Colonic mucosa (tissue), 4 donors: ENCODE measurements at regions not wholly inside any gene's neighbourhood (a gene's known extent, or its start where the extent isn't known, plus 50 kb on each side); places are given as distances from the start of the nearest gene placed in this dataset.
"Not testable (repeated sequence)": the region's sequence is repeated elsewhere in the genome, so short reads cannot be mapped to it uniquely, and the experiment has no call there.

Experiments used
- DNase-seq: peaks from one replicate; pipeline ENCODE4 v3.0.0-alpha.2; 2020
- H3K27ac ChIP-seq: fragments of 200-600 bp; one replicate; pipeline ENCODE4 v1.8.0; 2021
- H3K27me3 ChIP-seq: fragments of 200-600 bp; one replicate; pipeline ENCODE4 v1.8.0; 2021
- H3K36me3 ChIP-seq: fragments of 200-600 bp; one replicate; pipeline ENCODE4 v1.8.0; 2021
- H3K4me1 ChIP-seq: fragments of 200-600 bp; one replicate; pipeline ENCODE4 v1.8.0; 2021; ENCODE audit warnings: mild to moderate bottlenecking
- H3K4me3 ChIP-seq: fragments of 200-600 bp; one replicate; pipeline ENCODE4 v1.8.0; 2021
- H3K9ac ChIP-seq, 2 donors: one replicate each; pipeline ENCODE4 v1.7.0; 2013; ENCODE audit warnings: control low read depth in 2 of 2, low read depth in 2 of 2, low read length in 2 of 2
- H3K9me3 ChIP-seq: fragments of 200-600 bp; one replicate; pipeline ENCODE4 v1.8.0; 2021
- CTCF ChIP-seq: fragments of 200-600 bp; IDR thresholded peaks from one replicate; pipeline ENCODE4 v1.8.0; 2022; ENCODE audit warnings: antibody characterized with exemption, mild to moderate bottlenecking
- intact Hi-C: fragments of 100-400 bp; cut with DNase I; formaldehyde crosslinking; loops from one replicate; pipeline ENCODE4 v1.14.1; 2022
- donor health status: healthy.
- donor health status: DM: no; HTN: no; CAD: no.
- donor health status: DM: no; HTN: no; CAD: no.

GRCh38 chr9:135379540-135380267, 99.9 kb upstream of the PPP1R26 start:
- no peaks in the 10 kb centered on the region for H3K9me3 ChIP-seq
- H3K9ac ChIP-seq: no peak overlapping the region
- DNase-seq: no peak
- H3K4me1 ChIP-seq: no peaks in the 10 kb centered on the region
- no peak overlapping the region for H3K4me3 ChIP-seq
- no peak for TF ChIP-seq CTCF
- no peaks in the 10 kb centered on the region for H3K36me3 ChIP-seq
- intact Hi-C loops: no loop called here
- H3K27ac ChIP-seq: no peak overlapping the region
- no peaks in the 10 kb centered on the region for H3K27me3 ChIP-seq

- intact Hi-C loops: no loop called here
- no peaks in the 10 kb centered on the region for H3K9me3 ChIP-seq
- H3K36me3 ChIP-seq: no peaks in the 10 kb centered on the region
- no peak overlapping the region for H3K9ac ChIP-seq
- H3K4me1 ChIP-seq: no peaks in the 10 kb centered on the region
- no peaks in the 10 kb centered on the region for H3K27me3 ChIP-seq
- DNase-seq: no peak
- no peak for TF ChIP-seq CTCF
- H3K27ac ChIP-seq: no peak overlapping the region
- H3K4me3 ChIP-seq: no peak overlapping the region
These were observed 99.1 kb upstream of the PPP1R26 start for GRCh38 chr9:135380311-135380960.

GRCh38 chr9:135381762-135382310, 97.7 kb upstream of the PPP1R26 start:
- Histone ChIP-seq H3K27me3 (no peaks in the 10 kb centered on the region), H3K27ac (no peak overlapping the region), H3K9me3 (no peaks in the 10 kb centered on the region), H3K4me3 (no peak overlapping the region), H3K36me3 (no peaks in the 10 kb centered on the region), H3K9ac (no peak overlapping the region), H3K4me1 (no peaks in the 10 kb centered on the region)
- intact Hi-C loops: no loop called here
- TF ChIP-seq CTCF: no peak
- DNase-seq: no peak

- no peak overlapping the region for H3K9ac ChIP-seq
- no peak for DNase-seq
- no peaks in the 10 kb centered on the region for H3K36me3 ChIP-seq
- TF ChIP-seq CTCF: no peak
- H3K27ac ChIP-seq: no peak overlapping the region
- H3K27me3 ChIP-seq: no peaks in the 10 kb centered on the region
- intact Hi-C loops: no loop called here
- H3K4me3 ChIP-seq: no peak overlapping the region
- no peaks in the 10 kb centered on the region for H3K4me1 ChIP-seq
- no peaks in the 10 kb centered on the region for H3K9me3 ChIP-seq
These were observed 95.4 kb upstream of the PPP1R26 start for GRCh38 chr9:135384226-135384625.

GRCh38 chr9:135384815-135385405, 94.7 kb upstream of the PPP1R26 start:
- H3K4me1 ChIP-seq, H3K9ac ChIP-seq, intact Hi-C loops, H3K27me3 ChIP-seq, DNase-seq, H3K4me3 ChIP-seq, H3K9me3 ChIP-seq, H3K27ac ChIP-seq, H3K36me3 ChIP-seq: not testable (repeated sequence)
